OCI-M2 (cell line): ENCODE measurements at regions not wholly inside any gene's neighbourhood (a gene's known extent, or its start where the extent isn't known, plus 50 kb on each side); places are given as distances from the start of the nearest gene placed in this dataset.

Experiments used
- DNase-seq: peaks from one replicate; lab custom pipeline; 2025; ENCODE audit not compliant: unreplicated experiment; lab: John Stamatoyannopoulos, UW

GRCh38 chr18:51907687-51908597 is 432.1 kb upstream of the DCC start:
- no peak for DNase-seq

- DNase-seq, result no peak
These were observed 431.4 kb upstream of the DCC start for GRCh38 chr18:51908598-51908944.

GRCh38 chr18:51911584-51911983 is 428.4 kb upstream of the DCC start:
- no peak for DNase-seq

GRCh38 chr18:51912381-51912780 is 427.6 kb upstream of the DCC start:
- no peak for DNase-seq

GRCh38 chr18:51915176-51915575 is 424.8 kb upstream of the DCC start:
- DNase-seq, result no peak

GRCh38 chr18:51921862-51922261 is 418.1 kb upstream of the DCC start:
- no peak for DNase-seq

GRCh38 chr18:51933903-51934302 is 406.1 kb upstream of the DCC start:
- no peak for DNase-seq

- no peak for DNase-seq
These were observed 403.9 kb upstream of the DCC start for GRCh38 chr18:51936115-51936514.

- DNase-seq, result no peak
These were observed 398.0 kb upstream of the DCC start for GRCh38 chr18:51941999-51942398.

GRCh38 chr18:51943281-51943680 is 396.7 kb upstream of the DCC start:
- no peak for DNase-seq

GRCh38 chr18:51946946-51947345 is 393.1 kb upstream of the DCC start:
- DNase-seq, result no peak

GRCh38 chr18:51952844-51953243 is 387.2 kb upstream of the DCC start:
- no peak for DNase-seq

GRCh38 chr18:51953521-51953920 is 386.5 kb upstream of the DCC start:
- no peak for DNase-seq

GRCh38 chr18:51955136-51955535 is 384.9 kb upstream of the DCC start:
- no peak for DNase-seq

- DNase-seq, result no peak
These were observed 383.0 kb upstream of the DCC start for GRCh38 chr18:51957001-51957400.

GRCh38 chr18:51980101-51980500 is 359.9 kb upstream of the DCC start:
- DNase-seq, result no peak

- DNase-seq, result no peak
These were observed 351.7 kb upstream of the DCC start for GRCh38 chr18:51988277-51988676.

GRCh38 chr18:51997129-51997528 is 342.9 kb upstream of the DCC start:
- DNase-seq, result no peak

- no peak for DNase-seq
These were observed 341.9 kb upstream of the DCC start for GRCh38 chr18:51998066-51998465.

- DNase-seq, result no peak
These were observed 341.3 kb upstream of the DCC start for GRCh38 chr18:51998711-51999110.

GRCh38 chr18:51999351-51999750 is 340.6 kb upstream of the DCC start:
- no peak for DNase-seq

- no peak for DNase-seq
These were observed 339.6 kb upstream of the DCC start for GRCh38 chr18:52000435-52000834.

- DNase-seq, result no peak
These were observed 338.9 kb upstream of the DCC start for GRCh38 chr18:52001106-52001505.
